SU-DHL-6 (cell line): ENCODE measurements at regions not wholly inside any gene's neighbourhood (a gene's known extent, or its start where the extent isn't known, plus 50 kb on each side); places are given as distances from the start of the nearest gene placed in this dataset.

Experiments
- H2AFZ ChIP-seq: fragments of 200-600 bp; sonication (generic); 2 replicates; pipeline ENCODE4 v1.6.1; 2014; ENCODE audit warnings: low read depth, mild to moderate bottlenecking, moderate library complexity, mixed read lengths, antibody characterized with exemption, low read length; ENCODE audit not compliant: severe bottlenecking
- H3F3A ChIP-seq: fragments of 200-600 bp; shearing (Covaris generic); 2 replicates; pipeline ENCODE4 v1.6.0; 2016; ENCODE audit warnings: antibody characterized with exemption, mild to moderate bottlenecking; ENCODE audit not compliant: insufficient read depth
- H3K27ac ChIP-seq: fragments of 200-600 bp; sonication (generic); 2 replicates; pipeline ENCODE4 v1.5.1; 2016; ENCODE audit warnings: low read depth, mild to moderate bottlenecking, low read length, moderate library complexity, mixed read lengths
- H3K27me3 ChIP-seq: fragments of 200-600 bp; sonication (generic), shearing (Covaris generic); 2 replicates; pipeline ENCODE4 v1.6.0; 2014; ENCODE audit warnings: mild to moderate bottlenecking, low read length
- H3K36me3 ChIP-seq: fragments of 200-600 bp; sonication (generic); 2 replicates; pipeline ENCODE4 v1.6.1; 2014; ENCODE audit warnings: mild to moderate bottlenecking, low read length, mixed read lengths
- H3K4me2 ChIP-seq: fragments of 300-600, 200-600 bp; shearing (Covaris generic), sonication (generic); 2 replicates; pipeline ENCODE4 v1.6.0; 2014; ENCODE audit warnings: low read length, low read depth, mild to moderate bottlenecking; ENCODE audit not compliant: poor library complexity, severe bottlenecking
- H3K4me3 ChIP-seq: fragments of 200-600 bp; sonication (generic); 2 replicates; pipeline ENCODE4 v1.5.1; 2014; ENCODE audit warnings: antibody characterized with exemption, low read length, mild to moderate bottlenecking, mixed read lengths; ENCODE audit not compliant: insufficient read depth, poor library complexity, severe bottlenecking
- H3K79me2 ChIP-seq: fragments of 200-600 bp; sonication (generic); 2 replicates; pipeline ENCODE4 v1.6.1; 2014; ENCODE audit warnings: mild to moderate bottlenecking, low read length, moderate library complexity; ENCODE audit not compliant: insufficient read depth
- H3K9ac ChIP-seq: fragments of 200-600 bp; sonication (generic); 2 replicates; pipeline ENCODE4 v1.7.0; 2014; ENCODE audit warnings: mild to moderate bottlenecking, low read length
- H3K9me2 ChIP-seq: fragments of 200-600 bp; sonication (generic); replicated peaks from 2 replicates; pipeline ENCODE4 v1.6.1; 2014; ENCODE audit warnings: low read length; ENCODE audit not compliant: insufficient read depth
- H3K9me3 ChIP-seq: fragments of 200-600 bp; sonication (generic); 2 replicates; pipeline ENCODE4 v1.6.1; 2014; ENCODE audit warnings: low read length, mixed read lengths; ENCODE audit not compliant: insufficient read depth
- H4K20me1 ChIP-seq: fragments of 200-600 bp; sonication (generic); 2 replicates; pipeline ENCODE4 v1.6.1; 2014; ENCODE audit warnings: low read depth, mild to moderate bottlenecking, antibody characterized with exemption, low read length, moderate library complexity, mixed read lengths
- CTCF ChIP-seq: fragments of 200-600 bp; sonication (generic); IDR thresholded peaks from one replicate; pipeline ENCODE4 v1.5.1; 2017; ENCODE audit warnings: antibody characterized with exemption, mild to moderate bottlenecking, low read length, moderate library complexity; ENCODE audit not compliant: insufficient read depth, poor library complexity, severe bottlenecking
- EZH2phosphoT487 ChIP-seq: fragments of 200-600 bp; sonication (generic), shearing (Covaris generic); conservative IDR thresholded peaks from 2 replicates; pipeline ENCODE4 v1.6.1; 2018; ENCODE audit warnings: mild to moderate bottlenecking, antibody characterized with exemption, low read length, moderate library complexity, mixed read lengths

GRCh38 chr2:42881732-42882131, 89.3 kb upstream of the HAAO start:
- Histone ChIP-seq H3F3A (no peaks in the 10 kb centered on the region), H3K9me3 (no peaks in the 10 kb centered on the region), H4K20me1 (no peaks in the 10 kb centered on the region), H3K79me2 (no peaks in the 10 kb centered on the region), H3K27ac (no peak overlapping the region), H3K4me2 (no peak overlapping the region), H3K36me3 (no peaks in the 10 kb centered on the region), H2AFZ (no peak overlapping the region), H3K27me3 (no peaks in the 10 kb centered on the region), H3K9ac (no peak overlapping the region), H3K9me2 (no peaks in the 10 kb centered on the region), H3K4me3 (no peak overlapping the region)
- TF ChIP-seq EZH2phosphoT487 (no peak), CTCF (no peak)

GRCh38 chr2:42880738-42881690, 88.6 kb upstream of the HAAO start:
- no peak overlapping the region for H3K4me3 ChIP-seq
- no peaks in the 10 kb centered on the region for H3F3A ChIP-seq
- no peak overlapping the region for H2AFZ ChIP-seq
- H3K9ac ChIP-seq: no peak overlapping the region
- H3K27ac ChIP-seq: no peak overlapping the region
- H3K79me2 ChIP-seq: no peaks in the 10 kb centered on the region
- H3K36me3 ChIP-seq: no peaks in the 10 kb centered on the region
- H3K4me2 ChIP-seq: no peak overlapping the region
- no peaks in the 10 kb centered on the region for H3K9me2 ChIP-seq
- no peaks in the 10 kb centered on the region for H3K27me3 ChIP-seq
- no peaks in the 10 kb centered on the region for H4K20me1 ChIP-seq
- no peaks in the 10 kb centered on the region for H3K9me3 ChIP-seq
- TF ChIP-seq EZH2phosphoT487: no peak
- no peak for TF ChIP-seq CTCF

GRCh38 chr2:42879913-42880737, 87.7 kb upstream of the HAAO start:
- Histone ChIP-seq H3K36me3 (no peaks in the 10 kb centered on the region), H3K4me3 (no peak overlapping the region), H3K9ac (no peak overlapping the region), H2AFZ (no peak overlapping the region), H4K20me1 (no peaks in the 10 kb centered on the region), H3K27me3 (no peaks in the 10 kb centered on the region), H3F3A (no peaks in the 10 kb centered on the region), H3K4me2 (no peak overlapping the region), H3K27ac (no peak overlapping the region), H3K9me2 (no peaks in the 10 kb centered on the region), H3K9me3 (no peaks in the 10 kb centered on the region), H3K79me2 (no peaks in the 10 kb centered on the region)
- no peak for TF ChIP-seq CTCF
- TF ChIP-seq EZH2phosphoT487: no peak
